B cell (primary cell): ENCODE measurements at regions not wholly inside any gene's neighbourhood (a gene's known extent, or its start where the extent isn't known, plus 50 kb on each side); places are given as distances from the start of the nearest gene placed in this dataset.

Experiments used
- ATAC-seq: fragments of 200-7000 bp; cut with Tn5 transposase; one replicate; pipeline ENCODE4 v1.10.0; 2021; ENCODE audit warnings: low read depth, mild to moderate bottlenecking, moderate number of reproducible peaks, moderate library complexity
- CTCF ChIA-PET: fragments of 350-600 bp; sonication (Branson Sonifier 250); formaldehyde crosslinking; loops from one replicate; lab custom pipeline; 2021; ENCODE audit warnings: antibody characterized with exemption, inconsistent platforms; lab: Charles Lee
- POLR2A ChIA-PET: fragments of 350-600 bp; sonication (Branson Sonifier 250); formaldehyde crosslinking; loops from one replicate; lab custom pipeline; 2021; ENCODE audit warnings: antibody characterized with exemption; lab: Charles Lee
- DNase-seq: peaks from one replicate; pipeline ENCODE4 v3.0.0; 2013
- H2AFZ ChIP-seq: 2 replicates; pipeline ENCODE4 v1.6.1; 2012; ENCODE audit warnings: mild to moderate bottlenecking, low read depth, low read length; ENCODE audit not compliant: insufficient read depth, poor library complexity, severe bottlenecking
- H3K27ac ChIP-seq, 2 donors: 1 replicate in 1 of 2; 2 replicates in 1 of 2; pipeline ENCODE4 v1.5.1; 2012 to 2013; ENCODE audit warnings: low read length in 2 of 2, mild to moderate bottlenecking in 2 of 2, moderate library complexity in 1 of 2
- H3K27me3 ChIP-seq, 4 experiments: fragments of 200-600 bp in 1 of 4; sonication (generic) in 1 of 4; replicated peaks in 1 of 4; 1 replicate in 2 of 4; 2 replicates in 2 of 4; pipeline versions ENCODE4 v1.6.1 to v1.7.0; 2013 to 2016; ENCODE audit warnings: low read length in 3 of 4, mild to moderate bottlenecking in 2 of 4, mixed read lengths in 1 of 4, moderate library complexity in 1 of 4; ENCODE audit not compliant: insufficient read depth in 4 of 4, control insufficient read depth in 3 of 4; ENCODE audit errors: control extremely low read depth in 1 of 4
- H3K36me3 ChIP-seq, 2 experiments: replicated peaks in 1 of 2; 1 replicate in 1 of 2; 2 replicates in 1 of 2; pipeline versions ENCODE4 v1.6.1 to v1.7.1; 2013; ENCODE audit warnings: low read length in 1 of 2; ENCODE audit not compliant: insufficient read depth in 2 of 2, control insufficient read depth in 1 of 2; ENCODE audit errors: control extremely low read depth in 1 of 2, extremely low read depth in 1 of 2
- H3K4me1 ChIP-seq, 2 donors: fragments of 200-600 bp in 1 of 2; sonication (generic) in 1 of 2; 1 replicate in 1 of 2; 2 replicates in 1 of 2; pipeline versions ENCODE4 v1.5.1 to v1.6.1; 2013 to 2017; ENCODE audit warnings: low read length in 2 of 2; ENCODE audit not compliant: control insufficient read depth in 2 of 2, insufficient read depth in 2 of 2
- H3K4me2 ChIP-seq: replicated peaks from 2 replicates; pipeline ENCODE3; 2012; ENCODE audit warnings: mild to moderate bottlenecking, low read depth, low read length; ENCODE audit not compliant: poor library complexity, severe bottlenecking
- H3K4me3 ChIP-seq, 5 experiments: fragments of 200-600 bp in 1 of 5; sonication (generic) in 1 of 5; 1 replicate in 3 of 5; 2 replicates in 2 of 5; pipeline versions ENCODE4 v1.5.1 to v1.7.0; 2011 to 2016; ENCODE audit warnings: low read length in 4 of 5, mild to moderate bottlenecking in 4 of 5, low read depth in 2 of 5, control low read depth in 1 of 5, moderate library complexity in 1 of 5; ENCODE audit not compliant: insufficient read depth in 1 of 5; ENCODE audit errors: control extremely low read depth in 1 of 5, extremely low read depth in 1 of 5
- H3K79me2 ChIP-seq: fragments of 200-600 bp; sonication (generic); one replicate; pipeline ENCODE4 v1.6.0; 2016; ENCODE audit warnings: low read length; ENCODE audit not compliant: control insufficient read depth, insufficient read depth
- H3K9ac ChIP-seq: fragments of 200-600 bp; sonication (generic); 2 replicates; pipeline ENCODE4 v1.6.1; 2017; ENCODE audit warnings: mild to moderate bottlenecking, low read length, moderate library complexity
- H3K9me3 ChIP-seq, 3 donors: one replicate each; pipeline versions ENCODE4 v1.6.1 to v1.7.1; 2013; ENCODE audit warnings: low read length in 2 of 3; ENCODE audit not compliant: control insufficient read depth in 2 of 3, insufficient read depth in 1 of 3; ENCODE audit errors: control extremely low read depth in 1 of 3
- H4K20me1 ChIP-seq: 2 replicates; pipeline ENCODE4 v1.6.0; 2012; ENCODE audit warnings: mild to moderate bottlenecking, low read length; ENCODE audit not compliant: insufficient read depth, control insufficient read depth, poor library complexity, severe bottlenecking
- H3K27ac Mint-ChIP-seq: one replicate; pipeline ENCODE4 v1.8.0; 2021; ENCODE audit warnings: mixed read lengths
- H3K27me3 Mint-ChIP-seq: one replicate; pipeline ENCODE4 v1.8.0; 2021; ENCODE audit warnings: mixed read lengths
- H3K4me1 Mint-ChIP-seq: one replicate; pipeline ENCODE4 v1.8.0; 2021; ENCODE audit warnings: mixed read lengths
- H3K4me3 Mint-ChIP-seq: one replicate; pipeline ENCODE4 v1.8.0; 2021; ENCODE audit warnings: mixed read lengths
- H3K9me3 Mint-ChIP-seq: one replicate; pipeline ENCODE4 v1.8.0; 2022; ENCODE audit warnings: mixed read lengths; ENCODE audit not compliant: insufficient read depth
- EZH2 ChIP-seq: IDR thresholded peaks from 2 replicates; pipeline ENCODE4 v1.6.1; 2012; ENCODE audit warnings: borderline replicate concordance, low read depth, mild to moderate bottlenecking, moderate library complexity, low read length; ENCODE audit not compliant: insufficient read depth, poor library complexity, severe bottlenecking
- WGBS: methylation state at CpG from one replicate; pipeline ENCODE4 v1.1.5; 2013; ENCODE audit warnings: missing lambda C conversion rate; ENCODE audit not compliant: insufficient coverage; 5-methylcytosine and 5-hydroxymethylcytosine counted together
- intact Hi-C: fragments of 100-400 bp; cut with micrococcal nuclease; formaldehyde crosslinking; loops from one replicate; pipeline ENCODE4 v1.10.0; 2022
- TF ChIP-seq, protein P1 (sequence below): fragments of 200-600 bp; IDR thresholded peaks from one replicate; pipeline ENCODE4 v1.8.0; 2022; ENCODE audit warnings: antibody characterized with exemption, mild to moderate bottlenecking

DNA sequence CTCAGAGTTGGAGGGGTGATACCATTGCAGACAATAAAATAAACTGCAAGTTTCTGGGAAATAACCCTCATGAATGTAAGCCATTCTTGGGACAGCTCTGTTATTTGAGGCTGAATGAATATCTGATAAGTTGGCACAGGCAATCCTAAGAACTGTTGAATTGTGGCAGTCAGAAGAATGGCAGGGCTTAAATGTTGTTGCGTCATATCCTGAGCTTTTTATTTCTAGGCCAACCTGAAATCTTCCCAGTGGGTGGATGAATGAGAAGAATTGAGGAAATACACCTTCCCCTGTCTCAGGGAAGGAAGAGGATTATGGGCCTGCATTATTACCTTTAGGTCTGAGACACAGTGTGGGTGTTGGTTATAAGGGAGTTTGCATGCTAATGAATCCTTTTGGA, 64.4 kb upstream of the C4orf54 start:
- POLR2A ChIA-PET = no interaction called here
- Histone ChIP-seq H3K27me3 (no peaks in the 10 kb centered on the region), H3K4me2 (no peak overlapping the region), H2AFZ (no peak overlapping the region), H3K9ac (no peak overlapping the region), H3K9me3 (no peaks in the 10 kb centered on the region), H3K36me3 (no peaks in the 10 kb centered on the region), H4K20me1 (no peaks in the 10 kb centered on the region), H3K4me3 (no peak overlapping the region), H3K79me2 (no peaks in the 10 kb centered on the region), H3K27ac (no peak overlapping the region), H3K4me1 (no peaks in the 10 kb centered on the region)
- H3K4me1 Mint-ChIP-seq = no peaks in the 10 kb centered on the region
- intact Hi-C loops = loop anchor here (10.0 kb wide), 1 partner anchor 163 kb away; no protein-coding TSS in a partner anchor
- H3K27me3 Mint-ChIP-seq = peaks cover 23% of the 10 kb centered on the region
- TF ChIP-seq EZH2 = no peak
- TF ChIP-seq, protein P1, sequence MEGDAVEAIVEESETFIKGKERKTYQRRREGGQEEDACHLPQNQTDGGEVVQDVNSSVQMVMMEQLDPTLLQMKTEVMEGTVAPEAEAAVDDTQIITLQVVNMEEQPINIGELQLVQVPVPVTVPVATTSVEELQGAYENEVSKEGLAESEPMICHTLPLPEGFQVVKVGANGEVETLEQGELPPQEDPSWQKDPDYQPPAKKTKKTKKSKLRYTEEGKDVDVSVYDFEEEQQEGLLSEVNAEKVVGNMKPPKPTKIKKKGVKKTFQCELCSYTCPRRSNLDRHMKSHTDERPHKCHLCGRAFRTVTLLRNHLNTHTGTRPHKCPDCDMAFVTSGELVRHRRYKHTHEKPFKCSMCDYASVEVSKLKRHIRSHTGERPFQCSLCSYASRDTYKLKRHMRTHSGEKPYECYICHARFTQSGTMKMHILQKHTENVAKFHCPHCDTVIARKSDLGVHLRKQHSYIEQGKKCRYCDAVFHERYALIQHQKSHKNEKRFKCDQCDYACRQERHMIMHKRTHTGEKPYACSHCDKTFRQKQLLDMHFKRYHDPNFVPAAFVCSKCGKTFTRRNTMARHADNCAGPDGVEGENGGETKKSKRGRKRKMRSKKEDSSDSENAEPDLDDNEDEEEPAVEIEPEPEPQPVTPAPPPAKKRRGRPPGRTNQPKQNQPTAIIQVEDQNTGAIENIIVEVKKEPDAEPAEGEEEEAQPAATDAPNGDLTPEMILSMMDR = no peak
- no peak overlapping the region for H3K4me3 Mint-ChIP-seq
- DNase-seq (no peak), ATAC-seq (no peak)
- no peak overlapping the region for H3K27ac Mint-ChIP-seq
- no peaks in the 10 kb centered on the region for H3K9me3 Mint-ChIP-seq
- CTCF ChIA-PET = no interaction called here
- WGBS = no CpG with 5 or more reads among the region's 1 CpG

DNA sequence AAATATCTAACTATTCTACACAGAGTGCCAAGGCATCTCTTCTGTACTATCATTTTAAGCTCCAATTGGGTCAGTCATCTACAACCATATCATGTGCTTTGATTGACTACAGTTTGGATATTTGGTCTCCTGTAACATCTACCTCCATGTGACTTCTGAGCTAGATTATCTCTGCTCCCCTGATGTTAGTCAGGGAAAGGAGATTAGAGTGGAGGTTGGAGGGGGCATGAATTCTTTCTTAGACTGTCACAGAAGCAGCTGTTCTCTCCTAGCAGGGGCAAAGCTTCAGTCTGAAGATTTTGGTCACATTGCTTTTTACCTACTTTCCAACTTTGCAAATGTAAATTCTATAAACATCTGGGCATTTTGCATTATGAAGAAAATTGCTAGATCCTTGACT, 62.6 kb upstream of the C4orf54 start:
- Mint-ChIP-seq H3K4me3 (no peak overlapping the region), H3K4me1 (no peaks in the 10 kb centered on the region), H3K27me3 (peaks cover 20% of the 10 kb centered on the region), H3K27ac (no peak overlapping the region), H3K9me3 (no peaks in the 10 kb centered on the region)
- DNase-seq = no peak
- Histone ChIP-seq H4K20me1 (no peaks in the 10 kb centered on the region), H3K9me3 (no peaks in the 10 kb centered on the region), H3K4me1 (no peaks in the 10 kb centered on the region), H3K4me2 (no peak overlapping the region), H3K79me2 (no peaks in the 10 kb centered on the region), H3K36me3 (no peaks in the 10 kb centered on the region), H2AFZ (no peak overlapping the region), H3K9ac (no peak overlapping the region), H3K4me3 (no peak overlapping the region), H3K27me3 (no peaks in the 10 kb centered on the region), H3K27ac (no peak overlapping the region)
- CTCF ChIA-PET = interaction anchor here (1.0 kb wide), 1 partner anchor 9 kb away, joined by 5 read pairs; no protein-coding TSS in a partner anchor
- TF ChIP-seq, protein P1 = no peak
- TF ChIP-seq EZH2 = no peak
- POLR2A ChIA-PET = no interaction called here
- ATAC-seq = no peak
- intact Hi-C loops = loop anchor here (10.0 kb wide), 1 partner anchor 165 kb away; no protein-coding TSS in a partner anchor
